Esophagus muscularis mucosa (tissue), 3 donors: ENCODE measurements at regions not wholly inside any gene's neighbourhood (a gene's known extent, or its start where the extent isn't known, plus 50 kb on each side); places are given as distances from the start of the nearest gene placed in this dataset.

ENCODE experiments used
- CTCF ChIP-seq, 3 experiments: fragments of 200-600 bp in 2 of 3; fragments of 450-650 bp in 1 of 3; sonication (generic) in 2 of 3; IDR thresholded peaks; one replicate each; pipeline ENCODE4 v1.5.1; 2017 to 2019; ENCODE audit warnings: antibody characterized with exemption in 3 of 3, mild to moderate bottlenecking in 2 of 3, moderate library complexity in 1 of 3
- POLR2A ChIP-seq: fragments of 450-650 bp; IDR thresholded peaks from one replicate; pipeline ENCODE4 v1.6.1; 2017; ENCODE audit warnings: antibody characterized with exemption, moderate library complexity, mild to moderate bottlenecking, low read depth

GRCh38 chr20:60148885-60149284 is 190.7 kb downstream of the CDH26 start:
- TF ChIP-seq CTCF (IDR thresholded peaks at IDR 0.05) (no peak), POLR2A (no peak)
